T-helper 17 cell (primary cell): ENCODE measurements at regions not wholly inside any gene's neighbourhood (a gene's known extent, or its start where the extent isn't known, plus 50 kb on each side); places are given as distances from the start of the nearest gene placed in this dataset.
"Not testable (repeated sequence)": the region's sequence is repeated elsewhere in the genome, so short reads cannot be mapped to it uniquely, and the experiment has no call there.

Source experiments
- ATAC-seq: fragments of 150-1000 bp; cut with Tn5 transposase; 2 replicates; pipeline ENCODE4 v1.10.0; 2021; ENCODE audit warnings: mild to moderate bottlenecking, moderate library complexity
- DNase-seq, 3 donors: peaks; one replicate each; pipeline versions ENCODE4 v3.0.0 to v3.0.0-alpha.2; 2020 to 2021
- H3K9me3 ChIP-seq: one replicate; pipeline ENCODE4 v1.7.0; 2013; ENCODE audit warnings: low read length, mild to moderate bottlenecking; ENCODE audit not compliant: control insufficient read depth, poor library complexity, severe bottlenecking
- H3K27ac Mint-ChIP-seq: one replicate; pipeline ENCODE4 v1.8.0; 2022; ENCODE audit warnings: mild to moderate bottlenecking, moderate library complexity, mixed read lengths
- H3K27me3 Mint-ChIP-seq: one replicate; pipeline ENCODE4 v1.8.0; 2022; ENCODE audit warnings: mixed read lengths
- H3K36me3 Mint-ChIP-seq: one replicate; pipeline ENCODE4 v1.8.0; 2022; ENCODE audit warnings: low read depth, mixed read lengths
- H3K4me1 Mint-ChIP-seq: one replicate; pipeline ENCODE4 v1.8.0; 2022; ENCODE audit warnings: mild to moderate bottlenecking, mixed read lengths
- H3K4me3 Mint-ChIP-seq: one replicate; pipeline ENCODE4 v1.8.0; 2022; ENCODE audit warnings: mild to moderate bottlenecking, moderate library complexity, mixed read lengths

DNA sequence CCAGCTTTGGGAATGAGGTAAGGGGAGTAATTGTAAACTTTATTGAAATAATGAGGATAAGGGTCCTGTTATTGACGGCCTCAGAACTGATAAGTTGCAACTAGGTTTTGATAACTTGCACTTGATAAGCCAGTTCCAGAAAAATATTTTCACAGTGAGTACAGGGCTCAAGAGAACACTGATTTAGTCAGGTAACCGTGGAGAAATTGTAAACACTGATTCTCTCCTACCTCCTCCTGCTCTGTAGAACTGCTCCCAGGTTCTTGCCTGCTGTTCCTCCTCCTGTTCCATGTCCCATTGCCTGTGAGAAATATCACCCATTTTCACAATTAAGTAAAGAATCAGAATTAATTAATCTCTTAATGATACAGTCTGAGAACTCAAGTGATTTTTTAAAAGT lies 55.0 kb upstream of the CXXC4 start:
- H3K4me1 Mint-ChIP-seq = no peaks in the 10 kb centered on the region
- H3K36me3 Mint-ChIP-seq = no peaks in the 10 kb centered on the region
- ATAC-seq (no peak), DNase-seq (no peak)
- H3K9me3 ChIP-seq = no peaks in the 10 kb centered on the region
- no peak overlapping the region for H3K4me3 Mint-ChIP-seq
- no peak overlapping the region for H3K27ac Mint-ChIP-seq
- H3K27me3 Mint-ChIP-seq = no peaks in the 10 kb centered on the region

DNA sequence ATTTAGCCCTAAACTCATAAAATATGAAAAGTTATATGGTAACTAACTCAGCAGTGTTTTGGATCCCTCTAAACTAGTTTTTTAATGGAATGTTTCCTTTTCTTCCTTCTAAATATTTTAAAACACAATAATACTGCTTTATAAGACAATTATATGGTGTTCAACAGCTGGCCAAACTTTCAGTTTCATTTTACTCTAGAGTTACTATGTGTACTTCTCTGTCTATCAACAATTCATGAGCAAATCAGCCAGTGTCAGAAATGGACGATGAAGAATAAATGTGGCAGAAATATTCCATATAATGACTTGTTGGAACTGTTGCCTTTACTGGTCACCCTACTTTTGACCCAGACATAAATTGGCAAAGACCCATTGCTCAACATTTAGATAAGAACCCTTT lies 64.8 kb upstream of the CXXC4 start:
- Mint-ChIP-seq H3K4me1 (no peaks in the 10 kb centered on the region), H3K27ac (no peak overlapping the region), H3K27me3 (no peaks in the 10 kb centered on the region), H3K4me3 (no peak overlapping the region), H3K36me3 (no peaks in the 10 kb centered on the region)
- ATAC-seq = no peak
- H3K9me3 ChIP-seq = no peaks in the 10 kb centered on the region
- DNase-seq = no peak

DNA sequence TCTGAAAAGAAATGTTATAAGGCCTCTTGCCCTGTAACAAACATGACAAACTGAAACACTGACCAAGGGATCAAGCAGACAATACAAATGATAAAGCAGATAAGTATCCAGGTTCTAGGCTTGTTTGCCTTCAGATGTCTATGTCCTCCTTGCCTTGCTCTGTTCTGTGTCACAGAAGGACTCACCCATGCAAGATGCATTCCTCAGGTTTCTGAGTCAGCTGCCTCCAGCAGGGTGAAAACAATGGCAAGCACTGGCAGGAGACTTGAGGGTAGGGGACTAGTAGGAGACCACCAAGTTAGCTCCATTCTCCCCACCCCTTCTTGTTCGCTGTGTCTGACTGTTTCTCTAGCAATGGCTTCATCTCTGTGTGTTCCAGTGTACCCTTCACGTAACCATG lies 76.6 kb upstream of the CXXC4 start:
- Mint-ChIP-seq H3K27ac (no peak overlapping the region), H3K36me3 (no peaks in the 10 kb centered on the region), H3K4me3 (no peak overlapping the region), H3K4me1 (no peaks in the 10 kb centered on the region), H3K27me3 (no peaks in the 10 kb centered on the region)
- H3K9me3 ChIP-seq = no peaks in the 10 kb centered on the region
- no peak for DNase-seq
- no peak for ATAC-seq

DNA sequence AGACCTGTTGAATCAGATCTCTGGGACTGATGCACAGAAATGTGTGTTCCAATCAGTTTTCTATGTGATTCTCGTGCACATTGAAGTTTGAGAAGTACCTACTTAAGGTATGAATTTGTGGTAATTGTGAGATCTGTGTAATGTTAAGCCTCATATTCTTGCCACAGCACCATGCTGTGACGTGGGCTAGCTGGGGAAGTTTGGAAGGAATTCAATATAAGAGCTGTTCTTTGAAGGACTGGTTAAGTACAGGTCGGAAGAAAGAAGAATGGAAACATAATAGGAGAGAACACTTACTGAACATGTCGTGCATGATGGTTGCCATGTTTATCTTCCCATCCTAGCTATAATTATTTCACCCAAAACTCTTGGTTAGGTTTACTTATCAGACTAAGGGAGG lies 79.7 kb upstream of the CXXC4 start:
- no peak overlapping the region for H3K4me3 Mint-ChIP-seq
- no peaks in the 10 kb centered on the region for H3K9me3 ChIP-seq
- ATAC-seq = no peak
- no peaks in the 10 kb centered on the region for H3K4me1 Mint-ChIP-seq
- no peak for DNase-seq
- H3K27ac Mint-ChIP-seq = no peak overlapping the region
- H3K27me3 Mint-ChIP-seq = no peaks in the 10 kb centered on the region
- no peaks in the 10 kb centered on the region for H3K36me3 Mint-ChIP-seq

DNA sequence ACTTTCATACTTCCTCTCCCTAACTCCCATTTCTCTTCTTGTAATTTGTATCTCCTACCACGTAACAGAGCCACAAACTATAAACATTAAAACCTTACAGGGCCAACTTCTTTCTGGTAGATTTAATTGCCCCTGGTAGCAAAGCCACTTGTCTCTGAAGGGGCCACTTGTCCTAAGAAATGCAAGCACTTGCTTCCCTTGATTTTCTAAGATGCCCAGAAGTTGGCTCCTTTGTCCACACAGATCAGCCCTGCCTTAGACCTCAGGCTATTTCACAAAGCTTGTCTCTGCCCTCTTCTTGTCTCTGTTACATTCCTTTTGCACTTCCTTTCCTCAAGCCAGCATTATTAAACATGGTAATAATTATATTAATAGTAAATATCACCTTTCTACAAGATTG lies 80.6 kb upstream of the CXXC4 start:
- Mint-ChIP-seq H3K4me3 (no peak overlapping the region), H3K27ac (no peak overlapping the region), H3K4me1 (no peaks in the 10 kb centered on the region), H3K27me3 (no peaks in the 10 kb centered on the region), H3K36me3 (no peaks in the 10 kb centered on the region)
- DNase-seq (no peak), ATAC-seq (no peak)
- no peaks in the 10 kb centered on the region for H3K9me3 ChIP-seq

DNA sequence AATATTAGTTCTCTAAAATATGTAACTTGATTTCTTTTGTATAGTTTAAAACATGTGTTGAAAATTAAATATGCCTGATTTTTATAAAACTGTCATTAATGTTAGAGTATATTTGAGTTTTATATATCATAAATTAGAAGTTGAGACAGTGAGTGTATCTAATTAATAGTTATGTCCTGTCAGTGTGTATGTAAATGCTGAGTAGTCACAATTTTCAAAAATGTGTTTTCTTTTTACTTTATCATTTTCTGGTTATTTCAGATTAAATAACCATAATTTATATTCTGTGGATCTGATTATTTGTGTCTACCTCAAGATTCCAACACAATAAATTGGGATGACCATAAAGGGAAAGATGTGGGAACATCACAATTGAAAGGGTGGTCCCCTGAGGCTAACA lies 82.7 kb upstream of the CXXC4 start:
- H3K4me1 Mint-ChIP-seq = no peaks in the 10 kb centered on the region
- no peaks in the 10 kb centered on the region for H3K9me3 ChIP-seq
- no peak for ATAC-seq
- H3K27ac Mint-ChIP-seq = no peak overlapping the region
- no peak for DNase-seq
- no peaks in the 10 kb centered on the region for H3K36me3 Mint-ChIP-seq
- H3K4me3 Mint-ChIP-seq = no peak overlapping the region
- H3K27me3 Mint-ChIP-seq = no peaks in the 10 kb centered on the region

DNA sequence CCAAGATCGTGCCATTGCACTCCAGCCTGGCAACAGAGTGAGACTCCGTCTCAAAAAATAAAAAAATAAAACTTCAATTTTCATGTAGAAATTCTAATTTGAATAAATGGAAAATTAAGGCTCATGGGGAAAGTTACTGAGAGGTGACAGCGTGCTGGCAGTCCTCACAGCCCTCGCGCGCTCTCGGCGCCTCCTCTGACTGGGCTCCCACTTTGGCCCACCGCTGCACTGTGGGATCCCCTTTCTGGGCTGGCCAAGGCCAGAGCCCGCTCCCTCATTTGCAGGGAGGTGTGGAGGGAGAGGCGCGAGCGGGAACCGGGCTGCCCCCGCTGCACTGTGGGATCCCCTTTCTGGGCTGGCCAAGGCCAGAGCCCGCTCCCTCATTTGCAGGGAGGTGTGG lies 86.8 kb upstream of the CXXC4 start:
- not testable (repeated sequence) for H3K9me3 ChIP-seq, ATAC-seq, H3K4me3 Mint-ChIP-seq, DNase-seq, H3K4me1 Mint-ChIP-seq, H3K27me3 Mint-ChIP-seq, H3K36me3 Mint-ChIP-seq, H3K27ac Mint-ChIP-seq

DNA sequence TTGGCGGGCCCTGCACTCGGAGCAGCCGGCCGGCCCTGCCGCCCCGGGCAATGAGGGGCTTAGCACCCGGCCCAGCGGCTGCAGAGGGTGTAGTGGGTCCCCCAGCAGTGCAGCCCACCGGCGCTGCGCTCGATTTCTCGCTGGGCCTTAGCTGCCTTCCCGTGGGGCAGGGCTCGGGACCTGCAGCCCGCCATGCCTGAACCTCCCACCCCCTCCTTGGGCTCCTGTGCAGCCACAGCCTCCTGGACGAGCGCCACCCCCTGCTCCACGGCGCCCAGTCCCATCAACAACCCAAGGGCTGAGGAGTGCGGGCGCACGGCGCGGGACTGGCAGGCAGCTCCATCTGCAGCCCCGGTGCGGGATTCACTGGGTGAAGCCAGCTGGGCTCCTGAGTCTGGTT lies 87.4 kb upstream of the CXXC4 start:
- H3K27ac Mint-ChIP-seq, H3K9me3 ChIP-seq, H3K27me3 Mint-ChIP-seq, H3K36me3 Mint-ChIP-seq, H3K4me1 Mint-ChIP-seq, DNase-seq, H3K4me3 Mint-ChIP-seq, ATAC-seq: not testable (repeated sequence)

DNA sequence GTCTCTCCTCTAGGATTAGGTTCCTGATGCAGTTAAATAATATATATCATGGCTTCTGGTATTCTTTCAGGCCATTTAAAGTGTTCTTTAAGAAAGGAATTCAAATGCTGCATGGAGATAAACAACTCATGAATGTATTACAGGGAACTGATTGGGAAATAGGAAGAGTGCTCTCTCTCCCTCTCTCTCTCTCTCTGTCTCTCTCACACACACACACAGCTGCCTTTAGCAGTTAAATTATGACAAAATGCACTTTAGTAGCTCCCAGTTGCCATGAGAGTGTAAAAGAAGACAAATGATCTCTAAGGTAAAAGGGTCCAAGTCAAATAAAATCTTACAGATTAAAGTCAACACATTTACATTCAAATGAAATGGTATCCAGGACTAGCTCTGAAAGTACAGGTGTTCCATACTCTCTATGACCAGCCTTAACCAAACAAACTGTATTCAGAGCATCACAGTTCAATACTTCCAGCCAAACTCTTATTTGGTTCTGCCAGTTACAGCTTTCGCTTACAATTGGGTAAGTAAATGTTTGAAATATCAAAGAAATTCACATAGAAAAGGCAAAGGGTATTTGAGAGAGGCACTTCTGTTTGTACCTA lies 94.7 kb upstream of the CXXC4 start:
- Mint-ChIP-seq H3K4me1 (peaks cover 9% of the 10 kb centered on the region), H3K36me3 (no peaks in the 10 kb centered on the region), H3K4me3 (no peak overlapping the region), H3K27ac (no peak overlapping the region), H3K27me3 (peaks cover 5% of the 10 kb centered on the region)
- no peak for ATAC-seq
- no peak for DNase-seq
- no peaks in the 10 kb centered on the region for H3K9me3 ChIP-seq

DNA sequence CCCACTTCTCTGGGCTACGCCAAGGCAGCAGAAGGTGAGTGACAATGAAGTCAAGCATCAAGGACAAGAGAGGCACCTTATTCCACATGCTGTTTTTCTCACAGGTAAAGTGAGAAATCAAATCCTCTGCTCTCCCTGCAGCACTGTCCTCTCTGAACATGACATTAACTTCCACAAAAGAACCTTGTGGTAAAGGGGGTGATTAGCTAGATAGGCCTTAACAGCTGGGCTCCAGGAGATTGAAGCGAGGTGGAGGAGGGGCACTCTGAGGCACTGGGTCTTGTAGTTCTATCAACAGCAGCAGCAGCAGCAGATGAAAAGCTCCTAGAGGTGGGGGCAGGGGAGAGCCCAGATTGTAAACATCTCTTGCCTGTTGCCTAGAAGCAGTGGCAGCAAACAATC lies 96.8 kb upstream of the CXXC4 start:
- ATAC-seq (no peak), DNase-seq (no peak)
- H3K36me3 Mint-ChIP-seq = no peaks in the 10 kb centered on the region
- peaks cover 12% of the 10 kb centered on the region for H3K4me1 Mint-ChIP-seq
- peaks cover 4% of the 10 kb centered on the region for H3K27me3 Mint-ChIP-seq
- no peaks in the 10 kb centered on the region for H3K9me3 ChIP-seq
- H3K27ac Mint-ChIP-seq = no peak overlapping the region
- H3K4me3 Mint-ChIP-seq = no peak overlapping the region

DNA sequence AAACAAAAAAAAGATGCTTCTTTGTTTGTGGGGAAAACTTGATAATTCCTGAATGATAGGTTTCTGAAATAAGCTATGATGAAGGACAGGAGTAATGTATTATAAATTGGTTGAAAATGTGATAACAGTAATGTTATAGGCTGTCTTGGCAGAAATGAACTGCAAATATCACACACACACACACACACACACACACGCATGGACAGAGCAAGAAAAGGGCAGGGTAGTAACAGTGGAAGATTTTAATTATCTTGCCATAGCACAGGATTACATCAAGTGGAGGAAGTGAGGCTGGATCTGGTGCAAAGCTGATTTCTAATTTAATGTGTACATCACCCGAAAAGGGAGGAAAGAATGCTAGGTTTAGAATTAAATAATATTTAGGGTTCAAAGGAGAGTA lies 97.5 kb upstream of the CXXC4 start:
- Mint-ChIP-seq H3K4me3 (peak overlapping the region; percentile 2), H3K4me1 (peaks cover 12% of the 10 kb centered on the region), H3K27me3 (no peaks in the 10 kb centered on the region), H3K36me3 (no peaks in the 10 kb centered on the region), H3K27ac (peak overlapping the region; percentile 16)
- no peaks in the 10 kb centered on the region for H3K9me3 ChIP-seq
- no peak for ATAC-seq
- no peak for DNase-seq

DNA sequence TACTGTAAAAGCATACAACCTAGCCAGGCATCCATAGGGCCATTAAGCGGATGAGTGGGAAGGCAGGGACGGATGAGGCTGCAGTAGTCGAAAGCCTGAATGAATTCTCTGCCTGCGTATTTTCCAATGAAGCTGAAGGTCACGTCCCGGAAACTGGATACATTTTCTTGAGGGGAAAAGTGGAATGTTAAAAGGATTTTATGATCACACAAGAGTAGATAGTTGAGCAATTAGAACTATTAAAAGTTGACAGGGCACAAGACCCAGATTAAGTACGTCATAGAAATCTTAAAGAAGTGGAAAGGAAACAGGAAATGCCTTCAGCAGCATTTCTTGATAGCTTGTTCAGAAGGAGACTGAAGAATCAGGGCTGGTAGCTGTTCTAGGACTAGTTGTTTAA lies 98.3 kb upstream of the CXXC4 start:
- DNase-seq = no peak
- H3K27me3 Mint-ChIP-seq = no peaks in the 10 kb centered on the region
- no peaks in the 10 kb centered on the region for H3K9me3 ChIP-seq
- H3K4me1 Mint-ChIP-seq = peaks cover 12% of the 10 kb centered on the region
- no peaks in the 10 kb centered on the region for H3K36me3 Mint-ChIP-seq
- peak overlapping the region; percentile 67 for H3K4me3 Mint-ChIP-seq
- H3K27ac Mint-ChIP-seq = peak overlapping the region; percentile 16
- no peak for ATAC-seq

DNA sequence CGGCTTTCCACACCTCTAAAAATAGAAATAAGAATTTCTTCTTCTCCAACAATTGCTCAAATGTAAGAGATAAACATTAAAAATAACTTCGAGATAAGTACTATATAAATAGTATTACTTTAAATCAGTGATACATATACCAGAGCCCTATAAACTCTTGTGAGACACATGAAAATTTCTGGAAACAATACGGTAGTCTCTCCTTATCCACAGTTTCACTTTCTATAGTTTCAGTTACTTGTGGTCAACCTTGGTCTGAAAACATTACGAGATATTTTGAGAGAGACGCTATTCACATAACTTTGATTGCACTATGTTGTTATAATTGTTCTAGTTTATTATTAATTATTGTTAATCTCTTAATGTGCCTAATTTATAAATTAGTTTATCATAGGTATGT lies 101.5 kb upstream of the CXXC4 start:
- Mint-ChIP-seq H3K27me3 (no peaks in the 10 kb centered on the region), H3K4me3 (no peak overlapping the region), H3K36me3 (no peaks in the 10 kb centered on the region), H3K27ac (no peak overlapping the region), H3K4me1 (peaks cover 12% of the 10 kb centered on the region)
- H3K9me3 ChIP-seq = no peaks in the 10 kb centered on the region
- ATAC-seq = no peak
- no peak for DNase-seq

DNA sequence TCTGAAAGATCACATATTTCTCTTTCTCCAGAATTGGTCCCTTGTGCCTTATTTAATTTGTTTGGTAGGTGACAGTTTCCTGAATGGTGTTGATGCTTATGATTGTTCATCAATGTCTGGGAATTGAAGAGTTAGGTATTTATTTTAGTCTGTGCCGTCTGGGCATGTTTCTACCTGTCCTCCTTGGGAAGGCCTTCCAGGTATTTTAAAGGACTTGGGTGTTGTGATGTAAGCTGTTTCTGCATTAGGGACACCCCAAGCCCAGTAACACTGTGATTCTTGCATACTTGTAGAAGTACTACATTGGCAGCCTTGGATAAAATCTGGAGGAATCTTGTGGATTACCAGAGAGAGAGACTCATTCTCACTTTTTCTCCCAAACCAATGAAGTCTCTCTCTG lies 120.8 kb upstream of the CXXC4 start:
- H3K9me3 ChIP-seq = no peaks in the 10 kb centered on the region
- no peak overlapping the region for H3K4me3 Mint-ChIP-seq
- H3K36me3 Mint-ChIP-seq = no peaks in the 10 kb centered on the region
- no peak overlapping the region for H3K27ac Mint-ChIP-seq
- DNase-seq (no peak), ATAC-seq (no peak)
- H3K27me3 Mint-ChIP-seq = no peaks in the 10 kb centered on the region
- no peaks in the 10 kb centered on the region for H3K4me1 Mint-ChIP-seq

DNA sequence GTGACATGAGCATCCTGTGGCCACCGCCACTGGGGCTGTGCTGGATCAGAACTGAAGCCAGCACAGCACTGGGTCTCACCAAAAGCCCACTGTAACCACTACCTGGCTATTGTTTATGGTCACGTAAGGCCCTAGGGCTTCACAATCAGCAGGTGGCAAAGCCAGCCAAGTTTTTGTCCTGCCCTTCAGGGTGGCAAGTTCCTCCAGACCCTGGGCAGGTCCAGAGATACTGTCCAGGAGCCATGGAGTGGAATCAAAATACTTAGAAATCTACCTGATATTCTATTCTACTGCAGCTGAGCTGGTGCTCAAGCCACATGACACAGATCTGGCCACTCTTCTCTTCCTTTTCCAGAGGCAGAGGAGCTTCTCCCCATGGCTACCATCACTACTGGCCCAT lies 121.2 kb upstream of the CXXC4 start:
- no peak for DNase-seq
- Mint-ChIP-seq H3K27ac (no peak overlapping the region), H3K27me3 (no peaks in the 10 kb centered on the region), H3K36me3 (no peaks in the 10 kb centered on the region), H3K4me1 (no peaks in the 10 kb centered on the region), H3K4me3 (no peak overlapping the region)
- ATAC-seq = no peak
- H3K9me3 ChIP-seq = no peaks in the 10 kb centered on the region
